ENCODE measurements at regions not wholly inside any gene's neighbourhood (a gene's known extent, or its start where the extent isn't known, plus 50 kb on each side); places are given as distances from the start of the nearest gene placed in this dataset.
"Not testable (repeated sequence)": the region's sequence is repeated elsewhere in the genome, so short reads cannot be mapped to it uniquely, and the experiment has no call there.

- DNase-seq: no peak
Observed at GRCh38 chr11:88061111-88061510, 114.1 kb downstream of the RAB38 start.

DNA sequence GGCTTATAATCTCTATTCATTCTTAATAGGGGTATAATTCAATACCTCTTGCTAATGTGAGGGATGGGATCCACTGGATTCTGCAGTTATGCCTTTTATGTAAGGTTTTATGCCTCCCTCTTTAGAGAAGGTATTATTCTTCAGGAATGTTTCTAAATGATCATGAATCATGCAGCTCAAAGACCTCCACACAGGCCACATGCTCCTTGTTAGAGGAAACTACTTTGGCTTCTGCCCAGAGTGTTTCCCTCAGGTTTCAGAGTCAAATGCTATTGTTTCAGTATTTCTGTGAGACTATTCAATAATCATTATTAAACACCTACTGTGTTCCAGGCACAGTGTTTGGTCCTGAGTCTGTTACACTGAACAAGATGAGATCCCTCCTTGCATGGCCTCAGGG lies 115.9 kb downstream of the RAB38 start:
- no peak for DNase-seq

GRCh38 chr11:88051396-88051795 lies 123.8 kb downstream of the RAB38 start:
- no peak for DNase-seq

DNA sequence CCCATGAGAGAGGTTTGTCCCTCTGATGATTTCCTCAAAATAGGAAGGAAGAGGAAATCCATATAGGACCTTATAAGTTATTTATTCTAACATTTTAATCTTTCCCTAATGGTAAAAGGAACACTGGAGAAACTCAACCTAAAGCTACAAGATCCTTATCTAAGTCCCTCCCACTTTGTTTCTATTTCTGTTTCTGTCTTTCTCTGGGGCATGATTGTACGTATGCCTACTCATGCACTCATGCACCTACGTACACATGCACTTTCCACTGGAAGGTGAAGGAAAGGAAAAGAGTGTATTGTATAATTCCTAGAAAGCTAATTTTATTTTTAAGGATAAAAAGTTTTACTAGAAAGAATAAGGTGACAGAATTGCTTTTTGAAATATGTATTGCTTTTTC lies 125.0 kb downstream of the RAB38 start:
- DNase-seq: no peak

DNA sequence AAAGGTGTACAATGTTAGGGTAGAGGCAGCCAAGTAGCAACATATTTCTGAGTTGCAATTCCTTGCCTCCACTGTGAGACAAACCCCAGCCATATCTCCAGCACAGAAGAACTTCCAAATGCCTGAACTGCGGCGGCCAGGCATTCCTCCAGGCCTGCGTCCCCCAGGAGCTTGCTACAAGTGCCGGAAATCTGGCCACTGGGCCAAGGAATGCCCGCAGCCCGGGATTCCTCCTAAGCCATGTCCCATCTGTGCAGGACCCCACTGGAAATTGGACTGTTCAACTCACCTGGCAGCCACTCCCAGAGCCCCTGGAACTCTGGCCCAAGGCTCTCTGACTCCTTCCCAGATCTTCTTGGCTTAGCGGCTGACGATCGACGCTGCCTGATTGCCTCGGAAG lies 130.0 kb downstream of the RAB38 start:
- DNase-seq: not testable (repeated sequence)

GRCh38 chr11:88044658-88045057 lies 130.6 kb downstream of the RAB38 start:
- not testable (repeated sequence) for DNase-seq

DNA sequence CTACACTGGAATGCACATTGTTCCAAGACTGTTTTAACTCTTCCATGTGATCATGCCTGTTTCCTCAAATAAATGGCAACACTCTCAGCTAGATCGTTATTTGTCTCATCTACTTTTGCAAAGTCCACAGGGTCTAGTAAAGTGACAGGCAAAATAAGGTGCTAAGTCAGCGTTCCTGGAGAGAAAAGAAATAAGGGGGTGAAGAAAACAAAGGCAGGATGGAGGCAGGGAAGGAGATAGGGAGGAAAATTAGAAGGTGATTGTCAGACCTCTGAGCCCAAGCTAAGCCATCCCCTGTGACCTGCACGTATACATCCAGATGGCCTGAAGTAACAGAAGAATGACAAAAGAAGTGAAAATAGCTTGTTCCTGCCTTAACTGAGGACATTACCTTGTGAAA lies 132.1 kb downstream of the RAB38 start:
- no peak for DNase-seq

- no peak for DNase-seq
Observed at GRCh38 chr11:88042647-88043046, 132.6 kb downstream of the RAB38 start.

- DNase-seq: no peak
Observed at GRCh38 chr11:88042238-88042637, 133.0 kb downstream of the RAB38 start.

- DNase-seq: no peak
Observed at GRCh38 chr11:88041679-88042078, 133.6 kb downstream of the RAB38 start.

- DNase-seq: no peak
Observed at GRCh38 chr11:88040148-88040496, 135.1 kb downstream of the RAB38 start.

GRCh38 chr11:88039476-88040147 lies 135.6 kb downstream of the RAB38 start:
- no peak for DNase-seq

DNA sequence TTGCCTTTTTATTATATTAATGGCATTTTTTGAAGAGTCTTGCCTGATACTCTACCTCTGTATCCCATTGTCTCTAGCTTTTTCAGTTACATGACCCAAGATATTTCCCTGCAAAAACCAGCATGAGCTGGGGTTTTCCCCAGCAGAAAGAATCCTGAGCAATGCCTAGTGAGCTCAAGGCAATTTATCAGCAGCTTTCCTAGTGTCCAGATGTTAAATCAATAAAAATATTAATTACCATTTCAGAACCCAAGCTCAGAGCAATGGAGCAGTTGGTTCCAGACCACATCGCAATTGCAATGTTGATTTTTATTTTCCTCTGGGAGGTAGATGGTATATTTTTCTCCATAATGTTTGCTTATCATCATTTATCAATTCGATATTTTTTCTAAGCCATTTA lies 137.2 kb downstream of the RAB38 start:
- DNase-seq: no peak

DNA sequence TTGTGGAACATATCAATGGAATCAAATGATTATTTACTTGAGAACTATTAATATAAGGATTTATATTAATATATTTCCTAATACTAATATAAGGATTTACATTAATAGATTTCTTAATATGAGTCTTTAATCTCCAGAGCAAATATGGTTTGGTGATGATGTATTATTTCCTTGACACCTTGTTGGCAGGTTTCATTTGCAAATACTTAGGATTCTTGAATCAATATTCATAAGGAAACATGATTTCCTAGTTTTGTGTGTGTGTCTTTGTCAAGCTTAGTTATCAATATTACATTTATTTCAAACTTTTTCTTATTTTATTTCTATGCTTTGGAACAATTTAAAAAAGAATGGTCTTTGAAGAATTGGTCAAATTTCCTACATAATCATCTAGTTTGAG lies 138.5 kb downstream of the RAB38 start:
- DNase-seq: no peak

GRCh38 chr11:88035271-88035670 lies 140.0 kb downstream of the RAB38 start:
- no peak for DNase-seq

- no peak for DNase-seq
Observed at GRCh38 chr11:88017666-88018065, 157.6 kb downstream of the RAB38 start.

DNA sequence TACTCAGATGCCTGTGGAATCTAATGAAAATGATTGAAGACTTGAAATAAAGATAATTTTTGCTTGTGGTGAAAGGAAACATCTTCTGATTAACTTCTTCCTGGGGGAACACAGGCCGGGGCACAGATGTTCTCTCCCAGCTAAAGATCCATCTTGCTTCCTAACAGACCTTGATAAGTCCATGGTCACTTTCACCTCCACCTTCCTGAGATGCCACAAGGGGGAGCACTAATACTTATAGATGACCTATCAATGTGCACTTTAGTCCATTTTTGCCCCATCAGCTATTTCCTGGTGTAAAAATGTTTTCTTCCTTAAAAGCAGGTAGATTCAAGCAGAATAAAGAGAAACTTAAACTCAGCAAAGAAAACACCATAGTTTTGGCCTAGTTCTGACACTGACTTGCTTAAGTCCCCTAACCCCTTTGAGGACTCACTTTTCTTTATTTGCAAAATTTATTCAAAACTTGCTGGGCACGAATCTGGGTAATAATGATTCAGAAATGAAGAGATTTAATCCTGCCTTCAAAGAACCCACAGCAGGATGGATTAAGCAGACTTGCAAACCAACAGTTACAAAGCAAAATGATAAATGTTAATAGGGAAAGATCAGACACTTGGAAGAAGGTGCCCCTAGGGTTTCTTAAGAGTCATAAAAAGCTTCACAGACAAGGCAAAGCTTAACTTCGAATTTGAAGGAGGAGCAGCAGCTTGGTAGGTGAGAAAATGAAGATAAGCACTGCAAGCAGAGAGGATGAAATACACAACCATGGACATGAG lies 158.7 kb downstream of the RAB38 start:
- peak; percentile 41 to 43 for DNase-seq

DNA sequence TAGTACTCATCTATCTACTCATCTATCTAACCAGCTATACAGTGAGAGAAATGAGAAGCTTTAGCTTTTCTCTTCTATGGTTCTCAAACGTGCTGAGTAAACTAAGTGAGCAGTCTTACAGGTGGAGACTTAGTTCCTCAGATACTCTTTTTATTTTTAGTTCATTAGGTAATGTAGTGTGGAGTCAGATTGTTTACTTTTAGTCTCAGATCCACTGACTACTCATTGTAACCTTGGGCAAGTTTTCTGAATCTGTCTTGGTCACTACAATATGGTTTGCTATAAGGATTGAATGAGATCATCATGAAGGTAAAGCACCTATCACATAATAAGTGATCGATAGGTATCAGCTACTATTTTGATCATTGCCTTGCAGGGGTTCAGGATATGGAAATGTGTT lies 160.1 kb downstream of the RAB38 start:
- DNase-seq: no peak

- DNase-seq: no peak
Observed at GRCh38 chr11:88013508-88014065, 161.7 kb downstream of the RAB38 start.

DNA sequence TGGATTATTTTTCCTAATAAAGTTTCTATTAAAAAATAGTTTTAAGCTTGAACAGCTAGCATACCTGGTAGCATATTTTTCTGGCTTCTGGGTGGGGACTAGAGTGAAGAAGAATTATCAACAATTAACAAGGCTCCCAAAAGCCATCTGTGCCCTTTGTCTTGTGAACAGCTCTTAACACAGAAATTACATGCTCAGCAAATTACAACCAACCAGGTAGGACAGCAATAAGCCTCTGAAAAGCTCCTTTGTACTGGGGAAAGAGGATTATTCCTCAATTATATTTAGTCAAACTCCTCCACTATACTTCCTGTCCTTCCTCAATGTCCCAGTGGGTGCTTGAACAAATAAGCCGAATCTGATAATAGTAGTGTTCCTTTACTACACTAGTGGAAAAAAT lies 162.8 kb downstream of the RAB38 start:
- DNase-seq: no peak

- no peak for DNase-seq
Observed at GRCh38 chr11:87976009-87976408, 199.2 kb downstream of the RAB38 start.

GRCh38 chr11:87974797-87975196 lies 200.4 kb downstream of the RAB38 start:
- no peak for DNase-seq

DNA sequence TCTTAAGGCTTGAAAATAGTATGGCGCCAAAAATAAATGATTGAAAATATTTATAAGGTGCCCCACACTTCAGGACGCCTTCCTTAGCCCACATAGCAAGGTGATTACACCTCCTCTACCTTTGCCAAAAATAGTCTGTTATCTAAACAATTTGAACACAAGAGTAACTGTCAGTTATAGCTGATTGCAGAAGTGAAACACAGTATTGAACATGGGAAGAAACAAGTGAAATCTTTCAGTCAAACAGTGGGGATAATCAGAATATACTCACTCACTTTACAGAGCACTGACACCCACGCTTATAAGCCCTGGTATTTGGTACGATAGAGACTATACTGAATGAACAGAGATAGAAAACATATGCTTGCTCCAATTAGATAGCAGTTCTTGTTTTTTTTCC lies 203.1 kb downstream of the RAB38 start:
- no peak for DNase-seq

DNA sequence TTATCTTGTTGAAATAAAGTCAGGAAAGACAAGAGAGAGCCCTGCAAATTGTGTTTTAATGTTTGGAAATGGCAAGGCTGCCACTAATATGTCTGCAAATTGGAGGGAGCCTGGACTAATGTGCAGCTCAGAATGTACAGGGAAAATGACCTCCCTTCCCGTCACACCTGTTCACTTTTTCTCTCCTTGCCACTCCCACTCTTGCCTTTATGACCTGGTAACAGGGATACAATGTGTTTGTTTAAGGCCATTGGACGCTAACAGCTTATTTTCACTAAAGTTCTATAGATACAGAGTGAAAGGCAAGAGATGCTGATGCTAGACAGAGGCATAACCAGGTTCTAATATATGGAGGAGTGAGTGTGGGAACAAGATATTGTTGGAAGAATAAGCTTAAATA lies 203.9 kb downstream of the RAB38 start:
- no peak for DNase-seq

GRCh38 chr11:87970762-87971161 lies 204.5 kb downstream of the RAB38 start:
- DNase-seq: no peak
